ENCODE measurements at regions not wholly inside any gene's neighbourhood (a gene's known extent, or its start where the extent isn't known, plus 50 kb on each side); places are given as distances from the start of the nearest gene placed in this dataset.

DNA sequence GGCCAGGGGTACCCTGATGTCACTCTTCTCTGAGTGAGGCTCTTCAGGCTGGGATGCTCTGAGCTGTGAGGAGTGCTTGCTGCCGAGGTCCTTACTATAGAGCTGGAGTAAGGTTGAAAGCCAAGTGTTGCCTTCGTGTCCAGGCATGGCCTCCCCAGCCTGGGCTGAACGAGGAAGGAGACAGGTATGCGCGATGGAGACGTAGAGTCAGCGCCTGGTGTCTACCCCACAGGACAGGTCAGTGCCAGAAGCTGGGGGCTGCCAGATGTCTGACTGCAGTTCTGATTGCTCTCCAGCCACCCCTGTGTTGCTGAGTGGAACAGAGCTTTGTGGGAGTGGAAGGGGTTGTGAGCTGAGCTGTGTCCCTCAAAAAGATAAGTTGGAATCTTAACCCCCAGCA lies 135.8 kb upstream of the AJAP1 start:
- no peak for DNase-seq (ENCODE audit: low read depth in 2 of 2)

DNA sequence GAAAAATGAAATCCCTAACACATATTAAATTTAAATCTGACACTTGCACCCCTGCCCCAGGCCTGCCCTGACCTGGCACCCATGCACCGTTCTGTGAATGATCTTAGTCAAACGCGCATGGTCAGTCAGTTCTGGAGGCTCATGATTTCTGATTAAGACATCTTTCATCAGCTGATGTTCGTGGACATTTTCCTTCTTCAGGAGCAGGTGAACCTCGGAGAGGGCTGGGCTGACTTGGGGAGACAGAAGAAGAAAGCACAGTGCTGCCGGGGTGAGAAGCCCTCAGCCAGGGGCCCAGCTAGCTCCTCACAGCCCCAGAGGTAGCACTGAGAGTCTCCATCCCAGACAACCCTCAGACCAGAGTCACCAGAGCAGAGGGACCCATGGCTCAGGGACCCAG lies 134.5 kb upstream of the AJAP1 start:
- no peak for DNase-seq (ENCODE audit: low read depth in 2 of 2)

DNA sequence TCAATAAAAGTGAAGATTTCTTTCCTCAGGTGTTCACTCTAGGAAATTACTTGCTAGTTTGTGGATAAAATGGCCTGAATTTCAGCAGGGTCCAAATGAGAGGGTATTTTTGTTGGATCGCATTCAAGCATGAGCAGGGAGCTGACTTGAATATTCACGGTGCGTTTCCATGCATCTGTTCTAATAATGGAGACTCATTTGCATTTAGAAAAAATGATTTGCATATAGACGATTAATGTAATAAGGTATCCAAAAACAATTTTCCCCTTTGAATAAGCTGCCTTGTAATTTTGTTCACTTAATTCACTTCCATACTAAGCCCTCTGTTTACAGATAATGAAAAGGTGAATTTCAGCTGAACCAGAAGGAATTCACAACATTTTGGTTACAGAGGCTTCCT lies 130.9 kb upstream of the AJAP1 start:
- no peak for DNase-seq (ENCODE audit: low read depth in 2 of 2)

DNA sequence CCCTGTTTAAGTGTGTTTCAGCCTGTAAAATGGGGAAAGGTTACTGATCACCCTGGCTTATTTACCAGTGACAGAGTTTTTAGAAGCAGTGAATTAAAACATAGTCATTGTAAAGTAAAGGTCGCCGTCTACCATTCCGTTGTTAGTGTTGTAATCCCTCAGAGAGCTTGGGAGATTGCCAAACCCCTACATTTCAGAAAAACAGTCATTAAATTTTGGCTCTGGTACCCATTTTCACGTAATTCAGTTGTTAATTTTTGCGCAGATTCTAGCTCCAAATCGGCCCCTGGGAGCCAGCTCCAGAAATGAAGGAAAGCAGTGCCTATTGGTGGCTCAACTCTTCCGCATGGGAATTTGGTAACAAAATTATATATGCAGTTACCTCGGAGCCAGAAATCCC lies 127.7 kb upstream of the AJAP1 start:
- no peak for DNase-seq (ENCODE audit: low read depth in 2 of 2)

DNA sequence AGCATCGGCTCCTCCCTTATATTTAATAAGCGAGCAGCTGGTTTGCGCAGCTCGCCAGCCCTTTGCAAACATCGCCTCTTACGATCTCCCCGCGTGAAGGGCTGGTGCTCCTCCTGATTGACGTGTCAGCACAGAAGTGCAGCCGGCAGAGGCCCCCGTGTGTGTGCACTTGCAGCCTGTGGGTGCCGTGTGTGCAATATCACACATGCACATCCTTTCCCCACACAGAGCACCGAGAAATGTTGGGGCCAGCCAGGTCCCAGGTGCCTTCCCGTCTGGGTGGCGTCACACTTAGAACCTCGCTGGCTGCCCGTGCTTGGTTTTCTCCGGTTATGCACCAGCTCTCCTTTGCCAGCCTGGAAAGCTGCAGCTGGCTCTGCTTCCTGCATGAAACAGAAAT lies 126.6 kb upstream of the AJAP1 start:
- DNase-seq (ENCODE audit: low read depth in 2 of 2), result no peak

DNA sequence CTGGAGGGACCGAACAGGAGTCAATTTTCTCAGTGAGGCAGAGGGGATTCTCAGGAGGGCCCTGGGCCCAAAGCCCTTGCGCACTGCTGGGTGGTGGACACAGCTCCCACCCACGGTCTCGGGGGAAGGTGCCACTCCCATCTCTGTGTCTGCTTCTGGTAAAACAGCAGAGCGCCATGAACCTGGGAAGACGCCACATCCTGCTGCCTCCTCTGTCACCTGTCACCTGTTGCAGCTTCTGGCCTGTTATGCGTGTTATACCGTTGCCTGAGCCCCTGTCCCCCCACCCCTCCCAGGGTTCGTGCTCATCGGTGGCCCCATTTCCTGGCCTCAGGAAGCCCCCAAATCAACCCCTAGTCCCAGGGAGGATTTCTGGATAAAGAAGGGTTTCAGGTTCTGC lies 125.8 kb upstream of the AJAP1 start:
- no peak for DNase-seq (ENCODE audit: low read depth in 2 of 2)

DNA sequence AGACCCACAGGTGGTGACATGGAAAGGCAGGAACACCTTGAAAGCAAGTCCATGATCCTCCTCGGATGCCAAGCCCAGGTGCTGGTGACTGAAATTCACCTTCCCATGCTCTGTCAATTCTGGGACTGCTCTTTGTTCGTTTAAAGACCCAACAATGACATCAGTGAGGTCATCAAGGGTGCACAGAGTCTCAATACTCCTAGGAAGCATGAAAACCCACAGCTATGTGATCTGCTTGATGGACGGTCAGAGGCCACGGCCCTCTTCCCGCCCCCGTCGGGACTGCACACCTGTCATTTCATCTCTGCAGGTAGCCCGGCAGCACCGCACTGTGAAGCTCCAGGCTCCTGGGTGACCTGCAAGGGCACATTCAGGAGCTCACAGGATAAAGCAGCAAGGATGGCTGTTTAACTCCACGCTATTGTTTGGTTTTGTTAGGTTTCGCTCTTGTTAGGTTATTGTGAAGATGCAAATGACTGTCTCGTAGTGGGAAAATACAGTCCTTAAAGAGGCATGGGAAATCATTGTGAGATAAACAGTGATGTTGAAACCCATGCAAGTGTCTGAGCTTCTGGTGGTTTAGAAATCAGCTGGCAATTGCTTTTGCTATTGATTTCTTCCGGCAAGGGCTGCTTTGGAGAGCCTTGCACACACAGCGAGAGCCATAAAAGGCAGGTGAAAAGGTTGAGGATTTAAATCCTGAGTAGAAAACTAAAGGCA lies 124.8 kb upstream of the AJAP1 start:
- DNase-seq (ENCODE audit: low read depth in 2 of 2), result no peak

DNA sequence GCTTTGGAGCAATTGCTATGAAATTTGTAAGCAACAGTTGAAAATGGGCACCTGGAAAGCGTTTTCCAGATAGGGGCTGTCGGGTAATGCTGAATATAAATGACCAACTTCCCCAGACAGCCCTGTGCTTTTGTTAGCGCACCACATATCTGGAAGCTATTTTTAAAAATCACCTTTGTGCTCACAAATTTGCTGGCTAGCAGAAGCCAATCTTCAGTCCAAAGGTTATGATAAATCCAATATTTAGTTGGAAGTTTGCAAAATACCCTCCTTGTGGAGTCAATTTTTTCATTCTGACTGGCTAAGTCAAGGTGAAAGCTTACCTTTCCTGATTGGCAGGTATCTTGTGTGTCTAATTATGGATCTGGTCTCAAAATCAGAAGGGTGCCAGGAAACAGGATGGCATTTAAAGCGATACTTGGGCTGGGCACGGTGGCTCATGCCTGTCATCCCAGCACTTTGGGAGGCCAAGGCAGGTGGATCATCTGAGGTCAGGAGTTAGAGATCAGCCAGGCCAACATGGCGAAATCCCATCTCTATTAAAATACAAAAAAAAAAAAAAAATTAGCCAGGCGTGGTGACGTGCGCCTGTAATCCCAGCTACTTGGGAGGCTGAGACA lies 124.1 kb upstream of the AJAP1 start:
- DNase-seq (ENCODE audit: low read depth in 2 of 2), result no peak

DNA sequence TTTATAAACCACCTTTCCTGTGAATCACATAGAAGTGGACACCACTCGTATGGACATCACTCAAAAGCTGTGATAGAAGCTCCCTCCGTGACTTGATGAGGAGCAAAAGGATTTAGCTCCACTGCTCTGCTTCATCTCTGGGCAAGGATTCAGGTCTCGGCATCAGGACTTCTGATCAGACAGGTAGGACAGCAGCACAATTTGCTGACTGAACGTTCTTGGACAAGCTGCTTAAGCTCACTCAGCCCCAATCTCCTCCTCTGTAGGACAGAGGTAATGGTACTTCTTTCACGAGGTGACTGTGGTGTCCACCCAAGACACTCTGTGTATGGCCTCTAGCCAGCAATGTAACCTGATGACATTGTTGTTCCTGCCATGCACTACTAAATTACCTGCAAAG lies 122.6 kb upstream of the AJAP1 start:
- no peak for DNase-seq (ENCODE audit: low read depth in 2 of 2)

DNA sequence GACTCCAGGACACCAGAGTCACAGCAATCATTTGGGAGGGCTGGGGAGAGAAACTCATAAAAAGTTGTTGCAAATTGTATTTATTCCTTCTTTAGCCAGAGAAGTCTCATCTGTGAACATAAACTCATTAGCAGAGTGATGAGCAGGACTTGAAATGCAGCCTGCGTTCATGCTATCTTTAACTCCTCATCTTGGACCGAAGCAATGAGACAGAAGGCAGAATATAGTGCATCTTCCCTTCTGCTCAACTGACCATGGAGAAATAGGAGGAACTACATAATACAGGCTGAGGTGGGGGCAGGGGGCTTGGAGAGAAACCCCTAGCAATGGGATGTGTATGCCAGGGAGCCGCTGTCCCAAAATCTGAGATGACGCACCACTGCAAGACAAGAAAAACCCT lies 121.8 kb upstream of the AJAP1 start:
- DNase-seq (ENCODE audit: low read depth in 2 of 2), result no peak

DNA sequence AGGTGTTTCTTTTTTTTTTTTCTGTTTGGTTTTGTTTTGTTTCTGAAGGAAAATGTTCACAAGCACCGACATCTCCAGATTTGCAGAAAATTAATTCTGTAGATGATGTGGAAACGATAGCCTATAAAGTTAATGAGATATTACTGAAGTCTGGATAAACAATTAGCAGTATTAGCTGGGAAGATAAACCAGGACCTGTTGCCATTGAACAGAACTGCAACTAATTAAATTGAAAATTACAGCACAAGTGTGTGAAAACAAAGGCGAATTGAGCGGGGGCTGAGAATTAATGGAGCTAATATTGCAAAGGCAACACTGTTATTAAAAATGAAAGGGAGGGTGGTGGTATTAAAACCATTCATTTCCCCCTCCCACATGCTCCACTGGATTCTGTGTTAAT lies 107.5 kb upstream of the AJAP1 start:
- no peak for DNase-seq (ENCODE audit: low read depth in 2 of 2)

DNA sequence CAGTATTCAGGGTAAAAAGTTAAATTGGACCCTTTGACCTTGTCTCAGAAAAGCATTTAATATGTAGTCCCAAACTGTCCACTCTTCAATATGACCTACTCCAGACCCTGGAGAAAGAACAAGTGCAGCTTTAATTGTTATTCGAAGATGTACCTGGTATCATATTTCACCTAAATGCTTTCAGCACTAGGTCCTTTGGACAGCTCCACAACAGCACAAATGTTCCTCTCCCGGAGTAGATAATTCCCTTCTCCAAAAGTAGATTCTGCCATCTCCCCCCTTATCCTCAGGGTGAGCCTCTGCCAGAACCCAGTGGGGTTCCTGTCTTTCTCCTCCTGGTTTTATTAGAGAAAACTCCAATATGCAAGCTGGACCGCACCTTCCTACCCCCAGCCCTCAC lies 104.5 kb upstream of the AJAP1 start:
- no peak for DNase-seq (ENCODE audit: low read depth in 2 of 2)

DNA sequence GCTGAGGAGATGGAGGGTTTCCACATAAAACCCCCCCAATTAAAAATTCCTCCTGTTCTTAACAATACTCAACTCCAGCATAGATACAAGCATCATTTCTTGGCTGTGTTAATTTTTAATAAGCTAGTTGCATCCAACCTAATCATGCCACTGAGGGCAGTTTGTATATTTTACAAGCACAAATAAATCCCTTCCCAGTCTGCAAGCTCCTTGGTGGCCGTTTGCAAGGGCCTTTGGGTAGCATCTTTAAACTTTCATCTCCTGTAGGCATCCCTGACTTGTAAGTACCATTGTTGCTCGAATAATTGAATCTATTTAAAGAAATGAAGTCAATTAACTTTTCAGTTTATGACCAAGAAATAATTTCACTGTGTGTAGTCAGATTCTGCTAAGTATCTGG lies 103.5 kb upstream of the AJAP1 start:
- DNase-seq (ENCODE audit: low read depth in 2 of 2), result no peak

DNA sequence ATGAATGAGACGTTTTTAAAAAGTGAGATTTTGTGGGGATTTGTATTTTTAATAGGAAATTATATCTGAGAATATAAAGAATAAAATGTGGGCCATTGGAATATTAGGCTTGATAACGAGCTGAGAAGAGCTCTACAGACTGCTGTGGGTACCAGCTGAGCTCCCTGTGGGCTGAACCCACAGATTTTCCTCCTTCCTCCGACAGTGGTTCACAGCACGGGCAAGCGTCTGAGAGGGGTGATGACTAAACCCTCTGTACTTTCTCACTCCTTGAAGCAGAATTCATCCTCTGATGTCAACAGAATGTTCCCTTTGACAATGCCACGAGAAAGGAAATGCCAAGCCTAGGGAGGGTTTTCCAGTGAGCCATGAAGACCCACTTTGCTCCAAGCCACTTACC lies 102.7 kb upstream of the AJAP1 start:
- no peak for DNase-seq (ENCODE audit: low read depth in 2 of 2)

DNA sequence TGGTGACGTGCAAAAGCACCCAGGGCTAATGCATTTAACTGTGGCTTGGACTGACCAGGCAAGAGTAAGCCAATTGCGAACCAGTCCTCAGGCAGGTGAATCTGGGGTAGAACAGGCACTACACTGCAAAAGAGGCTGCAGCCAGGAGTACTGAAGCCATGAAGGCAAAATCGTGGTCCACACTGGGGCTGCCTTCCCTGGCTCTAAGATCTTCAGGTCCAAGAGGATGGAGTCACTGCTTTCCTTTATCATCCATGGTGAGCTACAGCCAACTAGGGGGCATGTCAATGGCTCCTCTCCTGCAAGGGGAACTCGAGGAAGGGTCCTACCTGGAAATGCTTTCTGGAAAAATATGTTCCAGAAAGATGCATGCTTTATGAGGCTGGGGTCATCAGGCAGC lies 100.6 kb upstream of the AJAP1 start:
- no peak for DNase-seq (ENCODE audit: low read depth in 2 of 2)

DNA sequence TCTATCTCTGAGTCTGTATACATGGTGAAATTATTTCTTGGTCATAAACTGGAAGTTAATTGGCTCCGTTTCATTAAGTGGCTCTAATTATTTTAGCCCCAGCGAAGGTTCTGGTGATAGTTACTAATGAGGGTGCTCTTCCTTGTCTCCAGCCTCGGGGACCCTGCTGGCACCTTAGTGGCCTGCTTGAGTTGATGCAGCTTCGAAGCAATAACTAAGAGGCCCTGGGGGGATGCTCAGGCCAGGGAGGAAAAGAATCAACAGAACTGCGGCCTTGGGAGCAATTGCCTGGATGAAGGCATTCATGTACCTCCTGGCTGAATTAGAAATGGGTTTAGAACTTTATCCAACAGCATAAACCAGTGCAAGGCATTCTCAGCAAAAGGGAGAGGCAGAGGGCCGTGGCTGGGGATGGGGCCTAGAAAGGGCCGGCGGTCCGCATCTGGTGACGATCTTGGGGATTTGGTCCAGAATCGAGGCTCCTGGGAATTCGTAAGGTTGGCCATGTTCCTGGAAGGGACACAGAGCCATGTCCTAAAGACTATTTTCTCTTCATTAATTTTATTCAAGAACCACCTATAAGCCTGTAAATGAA lies 100.0 kb upstream of the AJAP1 start:
- DNase-seq (ENCODE audit: low read depth in 2 of 2), result no peak

DNA sequence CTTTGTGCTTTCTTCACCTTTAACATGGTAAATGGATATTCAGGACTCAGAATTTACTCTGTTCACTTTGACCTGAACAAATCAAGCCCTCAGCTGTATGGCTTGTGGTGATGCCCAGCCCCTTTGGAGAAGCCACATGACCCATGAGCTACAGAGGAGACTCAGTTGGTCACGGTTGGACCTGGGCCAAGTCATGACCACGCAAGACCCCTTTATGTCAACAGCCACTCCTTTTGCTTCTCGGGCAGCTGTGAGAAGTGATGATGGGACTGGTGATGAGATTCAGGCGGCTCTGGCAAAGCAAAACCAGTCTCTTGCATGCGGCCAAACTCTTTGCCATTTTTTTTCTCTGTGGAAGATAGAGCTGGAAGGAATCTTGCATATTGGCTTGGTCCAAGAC lies 96.5 kb upstream of the AJAP1 start:
- DNase-seq (ENCODE audit: low read depth in 2 of 2), result no peak

DNA sequence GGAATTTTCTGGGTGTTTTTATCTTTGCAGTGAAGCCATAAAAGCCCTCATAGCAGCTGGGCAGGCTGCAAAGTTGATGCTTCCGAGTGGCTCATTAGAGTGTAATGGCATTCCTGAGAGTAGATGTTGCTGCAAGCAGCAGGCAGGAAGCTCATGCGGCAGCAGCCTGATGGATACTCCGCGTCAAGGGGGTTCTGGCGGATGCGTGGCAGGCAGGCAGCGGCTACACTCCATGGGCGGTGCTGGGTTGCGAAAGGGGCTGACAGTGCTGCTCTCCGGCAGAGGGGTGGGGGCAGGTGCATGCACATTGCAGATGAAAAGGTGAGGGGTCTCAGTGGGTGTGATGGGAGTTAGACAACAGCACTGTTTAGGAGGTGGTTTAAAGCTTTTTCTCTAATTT lies 93.2 kb upstream of the AJAP1 start:
- no peak for DNase-seq (ENCODE audit: low read depth in 2 of 2)

DNA sequence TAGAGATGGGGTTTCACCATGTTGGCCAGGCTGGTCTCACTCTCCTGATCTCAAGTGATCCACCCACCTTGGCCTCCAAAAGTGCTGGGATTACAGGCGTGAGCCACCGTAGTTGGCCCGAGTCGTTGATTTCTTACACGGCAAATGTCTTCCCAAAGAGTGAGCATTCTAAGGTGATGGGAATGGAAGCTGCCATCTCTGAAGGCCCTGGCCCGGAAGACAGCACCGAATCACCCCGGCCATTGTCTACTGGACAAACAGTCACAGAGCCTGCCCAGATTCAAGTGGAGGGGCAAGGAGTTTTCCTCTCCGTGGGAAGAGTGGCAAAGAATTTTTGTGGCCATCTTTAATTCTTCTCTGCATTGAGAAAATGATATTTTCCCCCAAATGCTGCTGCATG lies 92.1 kb upstream of the AJAP1 start:
- DNase-seq (ENCODE audit: low read depth in 2 of 2), result no peak

DNA sequence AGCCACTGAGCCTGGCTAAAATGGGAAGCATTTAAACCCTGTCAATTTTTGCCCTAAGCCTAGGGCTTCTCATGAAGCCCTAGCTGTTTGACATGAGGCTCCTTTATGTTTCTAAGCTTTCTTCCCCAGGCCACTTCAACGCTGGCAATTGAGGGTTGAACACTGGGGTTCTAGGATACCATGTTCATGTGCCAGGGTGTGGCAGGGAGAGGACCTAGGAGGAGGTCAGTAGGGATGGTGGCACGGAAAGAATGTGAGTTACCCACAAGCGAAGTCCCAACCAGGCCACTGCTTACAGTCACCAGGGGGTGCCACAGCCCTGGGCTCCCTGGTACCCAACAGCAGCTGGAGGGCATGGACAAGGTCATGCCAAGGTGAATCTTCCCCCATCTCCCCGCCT lies 90.8 kb upstream of the AJAP1 start:
- DNase-seq (ENCODE audit: low read depth in 2 of 2), result no peak

DNA sequence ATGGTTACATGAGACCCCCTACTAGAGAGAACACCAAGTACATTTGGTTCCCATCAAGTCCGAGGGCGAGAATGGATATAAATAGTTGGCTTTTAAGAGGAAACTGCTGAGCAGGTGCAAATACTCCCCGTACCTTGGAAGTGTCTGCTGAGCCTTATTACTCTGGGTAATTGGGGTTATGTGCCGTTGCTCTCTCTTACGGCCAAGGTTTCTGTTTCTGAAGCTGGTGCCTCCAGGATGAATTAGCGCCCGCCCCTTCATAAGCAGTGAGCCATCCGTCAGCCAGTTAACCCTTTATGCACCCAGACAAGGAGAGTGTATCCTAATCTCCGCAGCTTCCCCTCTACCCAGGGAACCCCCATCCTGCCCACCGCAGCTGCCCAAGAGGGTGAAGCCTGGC lies 90.4 kb upstream of the AJAP1 start:
- DNase-seq (ENCODE audit: low read depth in 2 of 2), result no peak

DNA sequence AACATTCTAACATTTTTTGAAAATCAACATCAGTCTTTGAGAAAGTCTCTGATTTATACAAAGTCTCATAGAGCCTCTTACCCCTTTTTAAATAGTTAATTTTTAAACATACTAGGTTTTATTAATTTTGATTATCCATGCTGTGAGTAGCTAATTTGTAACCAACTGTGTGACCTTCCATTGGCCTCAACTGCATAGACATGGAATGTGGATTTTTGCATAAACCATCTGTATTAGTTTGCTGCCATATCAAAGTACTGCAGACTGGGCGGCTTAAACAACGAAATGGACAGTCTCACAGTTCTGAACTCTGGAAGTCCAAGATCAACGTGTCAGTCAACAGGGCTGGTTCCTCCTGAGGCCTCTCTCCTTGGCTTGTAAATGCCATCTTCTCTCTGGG lies 89.2 kb upstream of the AJAP1 start:
- no peak for DNase-seq (ENCODE audit: low read depth in 2 of 2)

DNA sequence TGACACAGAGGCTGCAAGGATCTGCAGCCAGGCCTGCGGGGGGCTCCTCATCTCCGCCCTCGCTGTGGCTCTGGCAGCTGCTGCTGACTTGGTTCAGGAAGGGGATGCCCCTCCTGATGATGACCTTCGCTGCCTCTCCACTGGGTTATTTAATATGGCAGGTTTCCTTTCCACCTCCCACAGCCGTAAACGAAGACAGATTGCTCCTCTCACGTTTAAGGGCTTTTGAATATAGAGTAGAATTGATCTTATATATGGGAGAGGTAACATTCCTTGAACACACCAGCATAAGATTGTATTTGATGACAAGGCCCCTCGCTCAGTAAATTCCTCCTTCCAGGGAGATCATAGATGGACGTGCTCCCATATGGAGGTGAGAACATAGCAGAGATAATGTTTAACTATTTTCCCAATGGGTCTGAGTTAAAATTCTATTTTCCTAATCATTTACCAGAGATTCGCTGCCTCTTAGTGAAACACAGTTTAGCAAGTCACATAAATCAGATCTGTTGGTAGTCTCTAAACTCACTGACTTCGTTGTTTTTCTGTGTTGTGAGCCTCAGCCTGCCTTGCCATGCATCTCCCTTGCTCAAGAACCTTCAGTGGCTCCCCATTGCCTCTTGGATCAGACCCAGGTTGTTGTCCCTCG lies 88.5 kb upstream of the AJAP1 start:
- DNase-seq (ENCODE audit: low read depth in 2 of 2), result no peak

Data from fibroblast of skin of left biceps (primary cell).